Activated naive CD4-positive, alpha-beta T cell treated with anti-CD3 and anti-CD28 coated beads, Interleukin-2, amount 50 U/mL, for 72 hours (primary cell): ENCODE measurements at regions not wholly inside any gene's neighbourhood (a gene's known extent, or its start where the extent isn't known, plus 50 kb on each side); places are given as distances from the start of the nearest gene placed in this dataset.

ENCODE experiments used
- ATAC-seq, 2 donors: fragments of 150-1000 bp; cut with Tn5 transposase; 2 replicates each; pipeline ENCODE4 v1.10.0; 2021; ENCODE audit warnings: mild to moderate bottlenecking in 2 of 2, moderate library complexity in 2 of 2
- DNase-seq, 2 donors: peaks; one replicate each; pipeline ENCODE4 v3.0.0; 2021 to 2022; ENCODE audit warnings: low spot score in 2 of 2
- H3K27ac Mint-ChIP-seq, 2 donors: one replicate each; pipeline ENCODE4 v1.8.0; 2022; ENCODE audit warnings: mild to moderate bottlenecking in 2 of 2, mixed read lengths in 2 of 2
- H3K36me3 Mint-ChIP-seq, 2 donors: one replicate each; pipeline ENCODE4 v1.8.0; 2022; ENCODE audit warnings: mixed read lengths in 2 of 2
- H3K9me3 Mint-ChIP-seq, 2 donors: one replicate each; pipeline ENCODE4 v1.8.0; 2022; ENCODE audit warnings: mixed read lengths in 2 of 2

- H3K27ac Mint-ChIP-seq: no peak overlapping the region
- peaks cover 3 to 15% of the 10 kb centered on the region in 2 donors for H3K9me3 Mint-ChIP-seq
- no peak for DNase-seq
These were observed 446.8 kb upstream of the JARID2 start for GRCh38 chr6:14798996-14799588.

GRCh38 chr6:14799928-14800327 lies 445.9 kb upstream of the JARID2 start:
- Mint-ChIP-seq H3K27ac (peak overlapping the region in 1 of 2 donors; percentile 62), H3K9me3 (peaks cover 3 to 15% of the 10 kb centered on the region in 2 donors)
- ATAC-seq: peak; percentile 97 to 98

More at GRCh38 chr6:14798996-14799588, 446.8 kb upstream of the JARID2 start:
- H3K36me3 Mint-ChIP-seq: peaks cover 0 to 7% of the 10 kb centered on the region in 2 donors
- no peak for ATAC-seq

GRCh38 chr6:14802514-14803160 lies 443.2 kb upstream of the JARID2 start:
- ATAC-seq: no peak
- Mint-ChIP-seq H3K27ac (no peak overlapping the region), H3K9me3 (peaks cover 8 to 20% of the 10 kb centered on the region in 2 donors), H3K36me3 (peaks cover 7 to 15% of the 10 kb centered on the region in 2 donors)
- DNase-seq: no peak

More at GRCh38 chr6:14799928-14800327, 445.9 kb upstream of the JARID2 start:
- H3K36me3 Mint-ChIP-seq: peaks cover 0 to 7% of the 10 kb centered on the region in 2 donors
- peak in 1 of 2 donors; percentile 32 for DNase-seq

GRCh38 chr6:14804001-14804784 lies 441.7 kb upstream of the JARID2 start:
- DNase-seq: no peak
- peaks cover 11 to 22% of the 10 kb centered on the region in 2 donors for H3K9me3 Mint-ChIP-seq

GRCh38 chr6:14804785-14805210 lies 441.1 kb upstream of the JARID2 start:
- H3K9me3 Mint-ChIP-seq: peaks cover 11 to 20% of the 10 kb centered on the region in 2 donors
- no peak for ATAC-seq
- no peak overlapping the region for H3K27ac Mint-ChIP-seq
- DNase-seq: no peak
- H3K36me3 Mint-ChIP-seq: peaks cover 10 to 20% of the 10 kb centered on the region in 2 donors

More at GRCh38 chr6:14804001-14804784, 441.7 kb upstream of the JARID2 start:
- no peak for ATAC-seq
- peaks cover 10 to 20% of the 10 kb centered on the region in 2 donors for H3K36me3 Mint-ChIP-seq
- no peak overlapping the region for H3K27ac Mint-ChIP-seq

- peaks cover 10 to 20% of the 10 kb centered on the region in 2 donors for H3K36me3 Mint-ChIP-seq
- H3K9me3 Mint-ChIP-seq: peaks cover 11 to 15% of the 10 kb centered on the region in 2 donors
- ATAC-seq (no peak), DNase-seq (no peak)
- H3K27ac Mint-ChIP-seq: no peak overlapping the region
These were observed 439.8 kb upstream of the JARID2 start for GRCh38 chr6:14806101-14806500.

- H3K27ac Mint-ChIP-seq: no peak overlapping the region
- H3K9me3 Mint-ChIP-seq: peaks cover 11 to 15% of the 10 kb centered on the region in 2 donors
- ATAC-seq (no peak), DNase-seq (no peak)
- H3K36me3 Mint-ChIP-seq: peaks cover 10 to 20% of the 10 kb centered on the region in 2 donors
These were observed 438.7 kb upstream of the JARID2 start for GRCh38 chr6:14807130-14807529.

- Mint-ChIP-seq H3K9me3 (peaks cover 11 to 15% of the 10 kb centered on the region in 2 donors), H3K36me3 (peaks cover 10 to 20% of the 10 kb centered on the region in 2 donors), H3K27ac (no peak overlapping the region)
- no peak for ATAC-seq
- DNase-seq: no peak
These were observed 437.9 kb upstream of the JARID2 start for GRCh38 chr6:14807971-14808370.

GRCh38 chr6:14810021-14810420 lies 435.8 kb upstream of the JARID2 start:
- Mint-ChIP-seq H3K27ac (no peak overlapping the region), H3K9me3 (peaks cover 11 to 15% of the 10 kb centered on the region in 2 donors), H3K36me3 (peaks cover 10 to 20% of the 10 kb centered on the region in 2 donors)
- ATAC-seq (no peak), DNase-seq (no peak)

- Mint-ChIP-seq H3K9me3 (peaks cover 4 to 9% of the 10 kb centered on the region in 2 donors), H3K27ac (no peak overlapping the region), H3K36me3 (peaks cover 4 to 14% of the 10 kb centered on the region in 2 donors)
- DNase-seq (no peak), ATAC-seq (no peak)
These were observed 434.0 kb upstream of the JARID2 start for GRCh38 chr6:14811775-14812428.

GRCh38 chr6:14814016-14814415 lies 431.9 kb upstream of the JARID2 start:
- Mint-ChIP-seq H3K36me3 (peaks cover 2 to 5% of the 10 kb centered on the region in 2 donors), H3K9me3 (peaks cover under 1 to 3% of the 10 kb centered on the region in 2 donors), H3K27ac (no peak overlapping the region)
- DNase-seq: no peak
- no peak for ATAC-seq

GRCh38 chr6:14816116-14816859 lies 429.6 kb upstream of the JARID2 start:
- ATAC-seq (no peak), DNase-seq (no peak)
- Mint-ChIP-seq H3K27ac (no peak overlapping the region), H3K36me3 (peaks cover 15 to 24% of the 10 kb centered on the region in 2 donors), H3K9me3 (peaks cover 13 to 16% of the 10 kb centered on the region in 2 donors)

GRCh38 chr6:14817074-14817473 lies 428.8 kb upstream of the JARID2 start:
- Mint-ChIP-seq H3K9me3 (peaks cover 13 to 16% of the 10 kb centered on the region in 2 donors), H3K36me3 (peaks cover 15 to 30% of the 10 kb centered on the region in 2 donors), H3K27ac (no peak overlapping the region)
- DNase-seq (no peak), ATAC-seq (no peak)

- H3K36me3 Mint-ChIP-seq: peaks cover 15 to 30% of the 10 kb centered on the region in 2 donors
- peak overlapping the region in 1 of 2 donors; percentile 27 for H3K27ac Mint-ChIP-seq
- peaks cover 13 to 16% of the 10 kb centered on the region in 2 donors for H3K9me3 Mint-ChIP-seq
- DNase-seq (no peak), ATAC-seq (no peak)
These were observed 427.4 kb upstream of the JARID2 start for GRCh38 chr6:14818422-14818884.

- peaks cover 15 to 30% of the 10 kb centered on the region in 2 donors for H3K36me3 Mint-ChIP-seq
- DNase-seq: no peak
- H3K9me3 Mint-ChIP-seq: peaks cover 13 to 16% of the 10 kb centered on the region in 2 donors
- peak overlapping the region in 1 of 2 donors; percentile 27 for H3K27ac Mint-ChIP-seq
- ATAC-seq: no peak
These were observed 426.9 kb upstream of the JARID2 start for GRCh38 chr6:14819001-14819400.
